Vagina (tissue), 2 donors: ENCODE measurements at regions not wholly inside any gene's neighbourhood (a gene's known extent, or its start where the extent isn't known, plus 50 kb on each side); places are given as distances from the start of the nearest gene placed in this dataset.

Source experiments
- CTCF ChIP-seq, 3 experiments: fragments of 450-650 bp in 2 of 3; fragments of 200-600 bp in 1 of 3; sonication (generic) in 1 of 3; IDR thresholded peaks; one replicate each; pipeline ENCODE4 v1.5.1; 2017 to 2019; ENCODE audit warnings: antibody characterized with exemption in 3 of 3, mild to moderate bottlenecking in 2 of 3, moderate library complexity in 2 of 3
- POLR2A ChIP-seq, 2 donors: fragments of 450-650 bp; IDR thresholded peaks; one replicate each; pipeline ENCODE4 v1.6.1; 2017; ENCODE audit warnings: antibody characterized with exemption in 2 of 2, mild to moderate bottlenecking in 2 of 2, moderate library complexity in 2 of 2
- POLR2AphosphoS5 ChIP-seq, 2 donors: sonication (generic); formaldehyde crosslinking; IDR thresholded peaks; one replicate each; pipeline ENCODE4 v1.9.0; 2017; ENCODE audit warnings: antibody characterized with exemption in 2 of 2, mild to moderate bottlenecking in 2 of 2, low read depth in 1 of 2; ENCODE audit not compliant: insufficient read depth in 1 of 2

GRCh38 chr1:101409102-101409501 lies 172.3 kb downstream of the S1PR1 start:
- TF ChIP-seq CTCF (IDR thresholded peaks at IDR 0.05) = no peak
- TF ChIP-seq POLR2AphosphoS5 (IDR thresholded peaks at IDR 0.05; ENCODE audit: insufficient read depth in 1 of 2, low read depth in 1 of 2) = no peak
- no peak for TF ChIP-seq POLR2A (IDR thresholded peaks at IDR 0.05)
